SU-DHL-6 (cell line): ENCODE measurements at regions not wholly inside any gene's neighbourhood (a gene's known extent, or its start where the extent isn't known, plus 50 kb on each side); places are given as distances from the start of the nearest gene placed in this dataset.

Experiments
- H2AFZ ChIP-seq: fragments of 200-600 bp; sonication (generic); 2 replicates; pipeline ENCODE4 v1.6.1; 2014; ENCODE audit warnings: low read depth, mild to moderate bottlenecking, moderate library complexity, mixed read lengths, antibody characterized with exemption, low read length; ENCODE audit not compliant: severe bottlenecking
- H3F3A ChIP-seq: fragments of 200-600 bp; shearing (Covaris generic); 2 replicates; pipeline ENCODE4 v1.6.0; 2016; ENCODE audit warnings: antibody characterized with exemption, mild to moderate bottlenecking; ENCODE audit not compliant: insufficient read depth
- H3K27ac ChIP-seq: fragments of 200-600 bp; sonication (generic); 2 replicates; pipeline ENCODE4 v1.5.1; 2016; ENCODE audit warnings: low read depth, mild to moderate bottlenecking, low read length, moderate library complexity, mixed read lengths
- H3K27me3 ChIP-seq: fragments of 200-600 bp; sonication (generic), shearing (Covaris generic); 2 replicates; pipeline ENCODE4 v1.6.0; 2014; ENCODE audit warnings: mild to moderate bottlenecking, low read length
- H3K36me3 ChIP-seq: fragments of 200-600 bp; sonication (generic); 2 replicates; pipeline ENCODE4 v1.6.1; 2014; ENCODE audit warnings: mild to moderate bottlenecking, low read length, mixed read lengths
- H3K4me2 ChIP-seq: fragments of 300-600, 200-600 bp; shearing (Covaris generic), sonication (generic); 2 replicates; pipeline ENCODE4 v1.6.0; 2014; ENCODE audit warnings: low read length, low read depth, mild to moderate bottlenecking; ENCODE audit not compliant: poor library complexity, severe bottlenecking
- H3K4me3 ChIP-seq: fragments of 200-600 bp; sonication (generic); 2 replicates; pipeline ENCODE4 v1.5.1; 2014; ENCODE audit warnings: antibody characterized with exemption, low read length, mild to moderate bottlenecking, mixed read lengths; ENCODE audit not compliant: insufficient read depth, poor library complexity, severe bottlenecking
- H3K79me2 ChIP-seq: fragments of 200-600 bp; sonication (generic); 2 replicates; pipeline ENCODE4 v1.6.1; 2014; ENCODE audit warnings: mild to moderate bottlenecking, low read length, moderate library complexity; ENCODE audit not compliant: insufficient read depth
- H3K9ac ChIP-seq: fragments of 200-600 bp; sonication (generic); 2 replicates; pipeline ENCODE4 v1.7.0; 2014; ENCODE audit warnings: mild to moderate bottlenecking, low read length
- H3K9me2 ChIP-seq: fragments of 200-600 bp; sonication (generic); replicated peaks from 2 replicates; pipeline ENCODE4 v1.6.1; 2014; ENCODE audit warnings: low read length; ENCODE audit not compliant: insufficient read depth
- H3K9me3 ChIP-seq: fragments of 200-600 bp; sonication (generic); 2 replicates; pipeline ENCODE4 v1.6.1; 2014; ENCODE audit warnings: low read length, mixed read lengths; ENCODE audit not compliant: insufficient read depth
- H4K20me1 ChIP-seq: fragments of 200-600 bp; sonication (generic); 2 replicates; pipeline ENCODE4 v1.6.1; 2014; ENCODE audit warnings: low read depth, mild to moderate bottlenecking, antibody characterized with exemption, low read length, moderate library complexity, mixed read lengths
- CTCF ChIP-seq: fragments of 200-600 bp; sonication (generic); IDR thresholded peaks from one replicate; pipeline ENCODE4 v1.5.1; 2017; ENCODE audit warnings: antibody characterized with exemption, mild to moderate bottlenecking, low read length, moderate library complexity; ENCODE audit not compliant: insufficient read depth, poor library complexity, severe bottlenecking
- EZH2phosphoT487 ChIP-seq: fragments of 200-600 bp; sonication (generic), shearing (Covaris generic); conservative IDR thresholded peaks from 2 replicates; pipeline ENCODE4 v1.6.1; 2018; ENCODE audit warnings: mild to moderate bottlenecking, antibody characterized with exemption, low read length, moderate library complexity, mixed read lengths

- Histone ChIP-seq H3K4me2 (no peak overlapping the region), H2AFZ (no peak overlapping the region), H3K27me3 (no peaks in the 10 kb centered on the region), H3K9me2 (no peaks in the 10 kb centered on the region), H3K4me3 (no peak overlapping the region), H3K36me3 (no peaks in the 10 kb centered on the region), H4K20me1 (no peaks in the 10 kb centered on the region), H3F3A (no peaks in the 10 kb centered on the region), H3K79me2 (no peaks in the 10 kb centered on the region), H3K9ac (no peak overlapping the region), H3K27ac (no peak overlapping the region), H3K9me3 (no peaks in the 10 kb centered on the region)
- TF ChIP-seq CTCF (no peak), EZH2phosphoT487 (no peak)
These were observed 229.2 kb downstream of the COPRS start for GRCh38 chr17:31629696-31630470.

- Histone ChIP-seq H3K36me3 (no peaks in the 10 kb centered on the region), H3K9ac (no peak overlapping the region), H3K27ac (no peak overlapping the region), H2AFZ (no peak overlapping the region), H3F3A (no peaks in the 10 kb centered on the region), H3K4me3 (no peak overlapping the region), H3K9me2 (no peaks in the 10 kb centered on the region), H4K20me1 (no peaks in the 10 kb centered on the region), H3K4me2 (no peak overlapping the region), H3K27me3 (no peaks in the 10 kb centered on the region), H3K79me2 (no peaks in the 10 kb centered on the region), H3K9me3 (no peaks in the 10 kb centered on the region)
- TF ChIP-seq EZH2phosphoT487 = no peak
- no peak for TF ChIP-seq CTCF
These were observed 231.1 kb downstream of the COPRS start for GRCh38 chr17:31627960-31628359.

GRCh38 chr17:31623990-31624389 is 232.5 kb downstream of the RAB11FIP4 start:
- no peaks in the 10 kb centered on the region for H4K20me1 ChIP-seq
- no peaks in the 10 kb centered on the region for H3K79me2 ChIP-seq
- no peak overlapping the region for H3K9ac ChIP-seq
- no peak overlapping the region for H3K27ac ChIP-seq
- H3K4me3 ChIP-seq = no peak overlapping the region
- no peaks in the 10 kb centered on the region for H3K9me2 ChIP-seq
- H3K9me3 ChIP-seq = no peaks in the 10 kb centered on the region
- no peaks in the 10 kb centered on the region for H3F3A ChIP-seq
- no peaks in the 10 kb centered on the region for H3K27me3 ChIP-seq
- no peak overlapping the region for H2AFZ ChIP-seq
- TF ChIP-seq CTCF (no peak), EZH2phosphoT487 (no peak)
- H3K36me3 ChIP-seq = no peaks in the 10 kb centered on the region
- no peak overlapping the region for H3K4me2 ChIP-seq
